HG03025 (cell line): ENCODE measurements at regions not wholly inside any gene's neighbourhood (a gene's known extent, or its start where the extent isn't known, plus 50 kb on each side); places are given as distances from the start of the nearest gene placed in this dataset.
"Not testable (repeated sequence)": the region's sequence is repeated elsewhere in the genome, so short reads cannot be mapped to it uniquely, and the experiment has no call there.

Source experiments
- ATAC-seq: cut with Tn5 transposase; IDR thresholded peaks from one replicate; pipeline ENCODE4 v1.9.1; 2021; ENCODE audit warnings: mild to moderate bottlenecking, moderate library complexity; ENCODE audit not compliant: unreplicated experiment, low FRiP score

- ATAC-seq = no peak
Observed at GRCh38 chr3:104901396-104901795, 465.3 kb upstream of the ALCAM start.

- ATAC-seq = no peak
Observed at GRCh38 chr3:104903064-104903463, 463.6 kb upstream of the ALCAM start.

- ATAC-seq = no peak
Observed at GRCh38 chr3:104906001-104906639, 460.6 kb upstream of the ALCAM start.

- ATAC-seq = no peak
Observed at GRCh38 chr3:104907507-104907906, 459.2 kb upstream of the ALCAM start.

- no peak for ATAC-seq
Observed at GRCh38 chr3:104908761-104909160, 457.9 kb upstream of the ALCAM start.

GRCh38 chr3:104909198-104909597 is 457.5 kb upstream of the ALCAM start:
- ATAC-seq = no peak

GRCh38 chr3:104909721-104910120 is 457.0 kb upstream of the ALCAM start:
- no peak for ATAC-seq

GRCh38 chr3:104911376-104911775 is 455.3 kb upstream of the ALCAM start:
- ATAC-seq = no peak

GRCh38 chr3:104916971-104917370 is 449.7 kb upstream of the ALCAM start:
- no peak for ATAC-seq

- no peak for ATAC-seq
Observed at GRCh38 chr3:104920512-104920911, 446.2 kb upstream of the ALCAM start.

GRCh38 chr3:104933972-104934371 is 432.7 kb upstream of the ALCAM start:
- no peak for ATAC-seq

GRCh38 chr3:104935613-104936012 is 431.1 kb upstream of the ALCAM start:
- no peak for ATAC-seq

GRCh38 chr3:104939196-104939595 is 427.5 kb upstream of the ALCAM start:
- no peak for ATAC-seq

GRCh38 chr3:104941785-104942184 is 424.9 kb upstream of the ALCAM start:
- ATAC-seq = no peak

- ATAC-seq = no peak
Observed at GRCh38 chr3:104943974-104944373, 422.7 kb upstream of the ALCAM start.

- no peak for ATAC-seq
Observed at GRCh38 chr3:104947943-104948342, 418.8 kb upstream of the ALCAM start.

- ATAC-seq = not testable (repeated sequence)
Observed at GRCh38 chr3:104949810-104950209, 416.9 kb upstream of the ALCAM start.

- no peak for ATAC-seq
Observed at GRCh38 chr3:104951426-104951825, 415.3 kb upstream of the ALCAM start.

- no peak for ATAC-seq
Observed at GRCh38 chr3:104952146-104952972, 414.4 kb upstream of the ALCAM start.

- no peak for ATAC-seq
Observed at GRCh38 chr3:104956620-104957345, 409.9 kb upstream of the ALCAM start.

- no peak for ATAC-seq
Observed at GRCh38 chr3:104960579-104960978, 406.1 kb upstream of the ALCAM start.
